Hematopoietic multipotent progenitor cell treated with erythropoietin and hydrocortisone succinate and interleukin-3 and kit ligand, for 17 days (in vitro differentiated cells): ENCODE measurements at regions not wholly inside any gene's neighbourhood (a gene's known extent, or its start where the extent isn't known, plus 50 kb on each side); places are given as distances from the start of the nearest gene placed in this dataset.
"Not testable (repeated sequence)": the region's sequence is repeated elsewhere in the genome, so short reads cannot be mapped to it uniquely, and the experiment has no call there.

Source experiments
- DNase-seq: peaks from one replicate; pipeline ENCODE4 v3.0.0-alpha.2; 2015; ENCODE audit warnings: low spot score

- peak; percentile 10 for DNase-seq
These were observed 475.6 kb downstream of the PDZRN4 start for GRCh38 chr12:41663598-41664265.

DNA sequence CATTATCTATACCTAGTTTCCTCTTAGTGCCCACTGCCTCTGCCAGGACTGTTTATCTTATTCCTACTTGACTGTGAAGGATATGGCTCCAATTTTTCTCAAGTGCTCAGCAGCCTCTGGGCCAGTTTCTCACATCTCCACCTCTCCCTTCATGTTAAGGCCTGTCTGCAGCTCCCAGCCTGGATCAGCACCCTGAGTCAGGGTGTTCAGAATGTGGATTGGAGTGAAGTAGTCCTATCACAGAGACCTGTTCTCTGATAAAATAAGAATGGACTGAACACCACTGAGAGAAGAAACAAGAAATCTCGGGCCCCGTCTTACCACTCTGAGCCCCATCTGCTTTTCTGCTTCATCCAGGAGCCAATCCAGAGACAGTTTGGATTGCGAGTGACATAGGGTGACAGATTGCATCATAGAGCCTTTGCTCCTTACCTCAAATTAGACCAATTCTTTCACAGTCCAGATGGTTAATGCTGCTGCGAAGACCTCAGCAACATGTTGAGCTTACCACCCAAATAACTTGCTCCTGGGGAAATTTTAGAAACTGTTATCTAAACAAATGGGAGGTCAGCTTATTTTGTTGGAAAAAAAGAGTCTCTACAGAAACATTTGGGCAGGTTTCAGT is 473.1 kb downstream of the PDZRN4 start:
- no peak for DNase-seq

- DNase-seq: no peak
These were observed 468.3 kb downstream of the PDZRN4 start for GRCh38 chr12:41656454-41656853.

- no peak for DNase-seq
These were observed 465.5 kb downstream of the PDZRN4 start for GRCh38 chr12:41653386-41654326.

DNA sequence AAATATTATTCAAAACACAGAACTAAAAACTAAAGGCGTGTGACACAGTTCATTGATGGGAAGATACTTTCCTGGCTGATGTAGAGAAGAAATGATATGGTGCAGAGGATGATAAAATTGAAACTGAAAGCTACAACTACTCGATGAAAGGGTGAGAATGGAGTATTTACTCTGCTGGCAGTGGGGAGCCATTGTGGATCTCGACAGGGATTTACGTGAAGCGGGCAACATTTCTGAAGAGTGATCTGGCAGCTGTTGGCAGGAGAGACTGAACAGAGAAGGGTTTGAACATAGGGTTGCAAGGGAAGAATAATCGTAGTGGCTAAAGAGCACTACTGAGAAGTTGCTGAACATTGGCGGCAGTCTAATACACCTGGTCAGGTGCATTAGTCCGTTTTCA is 464.9 kb downstream of the PDZRN4 start:
- no peak for DNase-seq

GRCh38 chr12:41645624-41646023 is 457.5 kb downstream of the PDZRN4 start:
- DNase-seq: no peak

DNA sequence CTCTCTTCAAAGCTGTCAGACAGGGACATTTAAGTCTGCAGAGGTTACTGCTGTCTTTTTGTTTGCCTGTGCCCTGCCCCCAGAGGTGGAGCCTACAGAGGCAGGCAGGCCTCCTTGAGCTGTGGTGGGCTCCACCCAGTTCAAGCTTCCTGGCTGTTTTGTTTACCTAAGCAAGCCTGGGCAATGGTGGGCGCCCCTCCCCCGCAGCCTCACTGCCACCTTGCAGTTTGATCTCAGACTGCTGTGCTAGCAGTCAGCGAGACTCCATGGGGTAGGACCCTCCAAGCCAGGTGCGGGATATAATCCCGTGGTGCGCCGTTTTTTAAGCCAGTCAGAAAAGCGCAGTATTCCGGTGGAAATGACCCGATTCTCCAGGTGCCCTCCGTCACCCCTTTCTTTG is 454.7 kb downstream of the PDZRN4 start:
- DNase-seq: not testable (repeated sequence)

- DNase-seq: no peak
These were observed 448.5 kb downstream of the PDZRN4 start for GRCh38 chr12:41636653-41637052.

DNA sequence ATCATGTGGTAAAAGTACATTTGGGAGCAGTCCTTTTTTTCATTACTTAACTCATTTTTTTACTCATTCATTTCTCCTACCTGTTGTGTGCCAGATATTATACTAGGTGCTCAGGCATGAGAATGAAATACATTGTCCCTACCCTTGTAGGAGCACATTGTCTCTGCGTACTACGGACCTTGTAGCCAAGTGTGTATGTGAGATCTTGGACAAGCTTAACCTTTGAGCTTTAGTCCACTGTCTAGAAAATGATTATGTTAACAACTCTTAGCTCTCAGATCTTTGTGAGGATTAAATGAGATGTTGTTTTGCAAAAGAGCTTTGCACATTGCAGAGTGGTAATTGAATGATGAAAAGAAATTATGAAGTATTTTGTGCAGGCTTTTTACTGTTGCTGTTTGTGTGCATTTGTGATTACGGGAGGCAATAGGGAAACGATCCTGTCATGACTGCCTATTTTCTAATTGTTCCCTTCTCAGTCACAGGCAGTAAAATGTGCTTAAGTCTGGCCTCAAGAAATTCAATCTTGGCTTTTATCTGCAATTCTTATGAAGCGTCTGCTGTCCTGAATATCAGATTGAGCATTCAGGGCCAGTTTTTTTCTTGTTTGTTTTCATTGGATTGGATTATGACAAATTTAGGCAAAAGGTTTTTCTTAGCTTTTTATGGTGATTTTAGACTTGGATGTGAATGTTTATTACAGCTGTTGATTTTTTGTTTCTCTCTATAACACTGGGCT is 447.7 kb downstream of the PDZRN4 start:
- DNase-seq: no peak

DNA sequence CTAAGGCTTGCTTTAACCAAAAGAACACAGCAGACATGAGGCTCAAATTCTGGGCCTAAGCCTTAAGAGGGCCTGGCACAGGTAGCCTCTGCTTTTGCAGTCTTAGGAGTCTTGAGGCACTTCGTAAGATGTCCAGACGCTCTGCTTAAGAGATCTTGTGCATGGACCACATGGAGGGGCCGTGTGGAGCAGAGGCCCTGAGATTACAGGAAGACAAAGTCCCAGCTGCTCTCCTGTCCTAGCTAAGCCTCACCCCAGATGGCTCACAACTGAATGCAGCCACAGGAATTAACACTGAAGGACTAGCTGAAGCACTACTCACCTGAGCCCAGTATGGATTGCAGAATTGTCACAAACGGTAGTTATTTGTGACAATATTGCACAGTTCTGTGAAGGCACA is 446.0 kb downstream of the PDZRN4 start:
- DNase-seq: no peak

DNA sequence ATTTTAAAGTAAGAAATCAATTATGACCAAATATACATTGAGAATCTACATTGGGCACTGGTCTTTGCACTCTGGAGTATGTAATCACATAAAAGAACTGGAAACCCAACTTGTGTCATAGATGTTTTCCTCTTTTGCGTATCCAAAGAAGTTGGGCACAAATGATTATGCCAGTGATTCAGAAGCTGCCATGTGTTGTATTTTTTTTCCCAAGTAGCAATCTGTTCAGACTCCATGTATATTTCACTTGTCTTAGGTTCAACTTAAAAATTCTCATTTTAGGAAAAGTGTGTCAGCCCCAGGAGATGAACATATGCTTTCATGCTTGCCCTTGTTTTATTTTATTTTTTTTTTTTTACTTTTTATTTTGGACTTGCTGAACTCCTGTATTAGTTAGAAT is 441.5 kb downstream of the PDZRN4 start:
- no peak for DNase-seq

DNA sequence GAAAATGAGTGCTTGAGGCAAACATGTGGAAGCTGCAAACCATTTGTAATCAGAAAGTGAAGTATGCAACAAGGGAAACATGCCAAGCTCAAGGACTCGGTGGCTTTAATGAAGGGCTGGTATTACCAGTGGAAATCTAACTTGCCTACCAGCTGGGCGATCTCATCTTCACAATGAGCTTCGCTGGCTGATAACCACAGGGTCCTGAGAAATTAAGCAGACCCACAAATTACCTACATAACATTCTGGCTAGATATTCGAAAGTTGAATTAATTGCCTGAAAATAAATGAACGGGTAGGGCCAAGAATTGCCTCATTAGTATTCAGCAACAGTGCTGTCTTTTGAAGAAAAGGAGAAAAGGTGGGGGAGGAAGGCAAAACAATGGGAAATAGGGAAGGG is 439.4 kb downstream of the PDZRN4 start:
- DNase-seq: no peak

- DNase-seq: no peak
These were observed 436.5 kb downstream of the PDZRN4 start for GRCh38 chr12:41624571-41624970.
